NB4 (cell line): ENCODE measurements at regions not wholly inside any gene's neighbourhood (a gene's known extent, or its start where the extent isn't known, plus 50 kb on each side); places are given as distances from the start of the nearest gene placed in this dataset.

Experiments
- MAX ChIP-seq: IDR thresholded peaks from 2 replicates; pipeline ENCODE4 v1.6.1; 2011; ENCODE audit warnings: low read depth, low read length
- POLR2A ChIP-seq: IDR thresholded peaks from 2 replicates; pipeline ENCODE4 v1.6.1; 2011; ENCODE audit warnings: mild to moderate bottlenecking; ENCODE audit not compliant: insufficient read length; ENCODE audit errors: extremely low read depth
- TF ChIP-seq, protein P1 (sequence below): IDR thresholded peaks from one replicate; pipeline ENCODE4 v1.5.1; 2012; ENCODE audit warnings: low read depth, low read length

GRCh38 chr15:50825946-50826345, 60.4 kb upstream of the SPPL2A start:
- TF ChIP-seq, protein P1, sequence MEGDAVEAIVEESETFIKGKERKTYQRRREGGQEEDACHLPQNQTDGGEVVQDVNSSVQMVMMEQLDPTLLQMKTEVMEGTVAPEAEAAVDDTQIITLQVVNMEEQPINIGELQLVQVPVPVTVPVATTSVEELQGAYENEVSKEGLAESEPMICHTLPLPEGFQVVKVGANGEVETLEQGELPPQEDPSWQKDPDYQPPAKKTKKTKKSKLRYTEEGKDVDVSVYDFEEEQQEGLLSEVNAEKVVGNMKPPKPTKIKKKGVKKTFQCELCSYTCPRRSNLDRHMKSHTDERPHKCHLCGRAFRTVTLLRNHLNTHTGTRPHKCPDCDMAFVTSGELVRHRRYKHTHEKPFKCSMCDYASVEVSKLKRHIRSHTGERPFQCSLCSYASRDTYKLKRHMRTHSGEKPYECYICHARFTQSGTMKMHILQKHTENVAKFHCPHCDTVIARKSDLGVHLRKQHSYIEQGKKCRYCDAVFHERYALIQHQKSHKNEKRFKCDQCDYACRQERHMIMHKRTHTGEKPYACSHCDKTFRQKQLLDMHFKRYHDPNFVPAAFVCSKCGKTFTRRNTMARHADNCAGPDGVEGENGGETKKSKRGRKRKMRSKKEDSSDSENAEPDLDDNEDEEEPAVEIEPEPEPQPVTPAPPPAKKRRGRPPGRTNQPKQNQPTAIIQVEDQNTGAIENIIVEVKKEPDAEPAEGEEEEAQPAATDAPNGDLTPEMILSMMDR, result no peak
- no peak for TF ChIP-seq POLR2A
- TF ChIP-seq MAX, result no peak
